ENCODE measurements at regions not wholly inside any gene's neighbourhood (a gene's known extent, or its start where the extent isn't known, plus 50 kb on each side); places are given as distances from the start of the nearest gene placed in this dataset.

GRCh38 chr17:12296209-12296625 lies 275.5 kb downstream of the MAP2K4 start:
- DNase-seq, result no peak

GRCh38 chr17:12301551-12301950 lies 280.9 kb downstream of the MAP2K4 start:
- no peak for DNase-seq

GRCh38 chr17:12302711-12303110 lies 282.0 kb downstream of the MAP2K4 start:
- DNase-seq, result no peak

GRCh38 chr17:12310811-12311210 lies 290.1 kb downstream of the MAP2K4 start:
- no peak for DNase-seq

- no peak for DNase-seq
Observed at GRCh38 chr17:12312692-12313091, 292.0 kb downstream of the MAP2K4 start.

GRCh38 chr17:12313786-12314185 lies 293.1 kb downstream of the MAP2K4 start:
- no peak for DNase-seq

GRCh38 chr17:12316021-12316420 lies 295.3 kb downstream of the MAP2K4 start:
- DNase-seq, result no peak

GRCh38 chr17:12318571-12319266 lies 298.0 kb downstream of the MAP2K4 start:
- DNase-seq, result no peak

- DNase-seq, result no peak
Observed at GRCh38 chr17:12320286-12320685, 299.6 kb downstream of the MAP2K4 start.

GRCh38 chr17:12328204-12328603 lies 307.5 kb downstream of the MAP2K4 start:
- DNase-seq, result no peak

GRCh38 chr17:12330456-12330855 lies 309.8 kb downstream of the MAP2K4 start:
- no peak for DNase-seq

- no peak for DNase-seq
Observed at GRCh38 chr17:12341328-12341727, 320.7 kb downstream of the MAP2K4 start.

- DNase-seq, result no peak
Observed at GRCh38 chr17:12342161-12342560, 321.5 kb downstream of the MAP2K4 start.

- DNase-seq, result no peak
Observed at GRCh38 chr17:12342609-12343435, 322.1 kb downstream of the MAP2K4 start.

GRCh38 chr17:12348476-12348875 lies 317.2 kb upstream of the MYOCD start:
- DNase-seq, result no peak

GRCh38 chr17:12349297-12349696 lies 316.4 kb upstream of the MYOCD start:
- no peak for DNase-seq

GRCh38 chr17:12352127-12352526 lies 313.6 kb upstream of the MYOCD start:
- DNase-seq, result no peak

- DNase-seq, result no peak
Observed at GRCh38 chr17:12357600-12357999, 308.1 kb upstream of the MYOCD start.

GRCh38 chr17:12358477-12358876 lies 307.2 kb upstream of the MYOCD start:
- no peak for DNase-seq

- no peak for DNase-seq
Observed at GRCh38 chr17:12362853-12363455, 302.7 kb upstream of the MYOCD start.

- DNase-seq, result no peak
Observed at GRCh38 chr17:12365805-12366204, 299.9 kb upstream of the MYOCD start.

- DNase-seq, result no peak
Observed at GRCh38 chr17:12369065-12369464, 296.6 kb upstream of the MYOCD start.

GRCh38 chr17:12376276-12376675 lies 289.4 kb upstream of the MYOCD start:
- DNase-seq, result no peak

- DNase-seq, result no peak
Observed at GRCh38 chr17:12386225-12386624, 279.5 kb upstream of the MYOCD start.

All from NCI-H2081 (cell line).